Liver (tissue), 8 donors: ENCODE measurements at regions not wholly inside any gene's neighbourhood (a gene's known extent, or its start where the extent isn't known, plus 50 kb on each side); places are given as distances from the start of the nearest gene placed in this dataset.

Experiments
- DNase-seq: peaks from one replicate; pipeline ENCODE4 v3.0.0-alpha.2; 2017; ENCODE audit warnings: low spot score
- H3K27ac ChIP-seq, 2 donors: one replicate each; pipeline ENCODE4 v1.7.0; 2013; ENCODE audit warnings: inconsistent platforms in 2 of 2, low read length in 2 of 2, control low read depth in 1 of 2, low read depth in 1 of 2, mild to moderate bottlenecking in 1 of 2
- H3K27me3 ChIP-seq, 4 donors: one replicate each; pipeline versions ENCODE4 v1.6.1 to v1.7.0; 2013; ENCODE audit warnings: low read length in 3 of 4, inconsistent platforms in 1 of 4, mild to moderate bottlenecking in 1 of 4, moderate library complexity in 1 of 4; ENCODE audit not compliant: control insufficient read depth in 4 of 4, insufficient read depth in 4 of 4
- H3K36me3 ChIP-seq, 4 donors: one replicate each; pipeline versions ENCODE4 v1.6.1 to v1.7.0; 2013; ENCODE audit warnings: low read length in 3 of 4, mild to moderate bottlenecking in 3 of 4, low read depth in 1 of 4, moderate library complexity in 1 of 4; ENCODE audit not compliant: control insufficient read depth in 4 of 4, insufficient read depth in 3 of 4
- H3K4me1 ChIP-seq, 4 donors: one replicate each; pipeline versions ENCODE4 v1.6.1 to v1.7.0; 2013; ENCODE audit warnings: low read length in 3 of 4, mild to moderate bottlenecking in 3 of 4, moderate library complexity in 1 of 4; ENCODE audit not compliant: control insufficient read depth in 4 of 4, insufficient read depth in 4 of 4
- H3K4me3 ChIP-seq, 3 donors: one replicate each; pipeline versions ENCODE4 v1.6.1 to v1.7.0; 2013; ENCODE audit warnings: low read length in 3 of 3, control low read depth in 1 of 3, low read depth in 1 of 3, mild to moderate bottlenecking in 1 of 3
- H3K9ac ChIP-seq, 2 donors: one replicate each; pipeline ENCODE4 v1.7.0; 2013; ENCODE audit warnings: low read length in 2 of 2, mild to moderate bottlenecking in 2 of 2, moderate library complexity in 2 of 2, control low read depth in 1 of 2, low read depth in 1 of 2
- H3K9me3 ChIP-seq, 4 donors: one replicate each; pipeline versions ENCODE4 v1.6.1 to v1.7.0; 2013; ENCODE audit warnings: low read length in 3 of 4; ENCODE audit not compliant: control insufficient read depth in 4 of 4
- ATF3 ChIP-seq: IDR thresholded peaks from 2 replicates; pipeline ENCODE4 v1.6.1; 2016; ENCODE audit warnings: antibody characterized with exemption
- CTCF ChIP-seq: fragments of 150-350 bp; IDR thresholded peaks from 2 replicates; pipeline ENCODE4 v1.5.1; 2017; ENCODE audit warnings: improper control_type of control experiment, low read depth, low read length; ENCODE audit not compliant: missing input control
- EGR1 ChIP-seq, 2 donors: IDR thresholded peaks; 2 replicates each; pipeline ENCODE4 v1.6.1; 2016 to 2018; ENCODE audit warnings: antibody characterized with exemption in 2 of 2, low read depth in 2 of 2
- FOXA1 ChIP-seq: IDR thresholded peaks from 2 replicates; pipeline ENCODE4 v1.6.1; 2016; ENCODE audit warnings: antibody characterized with exemption
- FOXA2 ChIP-seq: IDR thresholded peaks from 2 replicates; pipeline ENCODE4 v1.6.1; 2016; ENCODE audit warnings: antibody characterized with exemption
- HNF4A ChIP-seq, 2 donors: conservative IDR thresholded peaks; 2 replicates each; pipeline ENCODE4 v1.6.1; 2016; ENCODE audit warnings: antibody characterized with exemption in 2 of 2, mild to moderate bottlenecking in 2 of 2
- JUND ChIP-seq, 2 donors: IDR thresholded peaks; 2 replicates each; pipeline ENCODE4 v1.6.1; 2016; ENCODE audit warnings: antibody characterized with exemption in 2 of 2
- RAD21 ChIP-seq, 2 donors: IDR thresholded peaks; 2 replicates each; pipeline ENCODE4 v1.6.1; 2016; ENCODE audit warnings: antibody characterized with exemption in 2 of 2, mild to moderate bottlenecking in 2 of 2
- REST ChIP-seq: IDR thresholded peaks from 2 replicates; pipeline ENCODE4 v1.6.1; 2016; ENCODE audit warnings: antibody characterized with exemption, mild to moderate bottlenecking
- RXRA ChIP-seq, 2 donors: IDR thresholded peaks; 2 replicates each; pipeline ENCODE4 v1.6.1; 2017 to 2018; ENCODE audit warnings: antibody characterized with exemption in 2 of 2, mild to moderate bottlenecking in 1 of 2
- TAF1 ChIP-seq: conservative IDR thresholded peaks from 2 replicates; pipeline ENCODE4 v1.6.1; 2016; ENCODE audit warnings: antibody characterized with exemption, mild to moderate bottlenecking
- YY1 ChIP-seq: IDR thresholded peaks from 2 replicates; pipeline ENCODE4 v1.6.1; 2016; ENCODE audit warnings: antibody characterized with exemption, mild to moderate bottlenecking
- ZBTB33 ChIP-seq: IDR thresholded peaks from 2 replicates; pipeline ENCODE4 v1.6.1; 2016; ENCODE audit warnings: antibody characterized with exemption
- WGBS: extraction: QIAGEN DNeasy Blood & Tissue Kit; methylation state at CpG from one replicate; pipeline ENCODE4 v1.1.7; 2013; 5-methylcytosine and 5-hydroxymethylcytosine counted together
- donor health status: healthy.
- donor health status: healthy.
- donor health status: healthy.
- donor health status: healthy.
- donor health status: healthy.

GRCh38 chr12:16949371-16949770 is 343.4 kb upstream of the LMO3 start:
- 60% methylated on average over 3 of the region's 3 CpGs for WGBS
- DNase-seq = no peak
- no peak overlapping the region for H3K9ac ChIP-seq
- peaks cover 0 to 2% (median 0%) of the 10 kb centered on the region in 4 donors for H3K27me3 ChIP-seq
- no peak overlapping the region for H3K27ac ChIP-seq
- H3K36me3 ChIP-seq = no peaks in the 10 kb centered on the region
- no peak overlapping the region for H3K4me3 ChIP-seq
- no peaks in the 10 kb centered on the region for H3K4me1 ChIP-seq
- TF ChIP-seq CTCF = no peak
- TF ChIP-seq ATF3 = no peak
- no peak for TF ChIP-seq RXRA (IDR thresholded peaks at IDR 0.05)
- no peak for TF ChIP-seq ZBTB33
- no peak for TF ChIP-seq FOXA1
- TF ChIP-seq RAD21 (IDR thresholded peaks at IDR 0.05) = no peak
- no peak for TF ChIP-seq YY1
- no peak for TF ChIP-seq EGR1 (IDR thresholded peaks at IDR 0.05; ENCODE audit: low read depth in 2 of 2)
- no peaks in the 10 kb centered on the region for H3K9me3 ChIP-seq

DNA sequence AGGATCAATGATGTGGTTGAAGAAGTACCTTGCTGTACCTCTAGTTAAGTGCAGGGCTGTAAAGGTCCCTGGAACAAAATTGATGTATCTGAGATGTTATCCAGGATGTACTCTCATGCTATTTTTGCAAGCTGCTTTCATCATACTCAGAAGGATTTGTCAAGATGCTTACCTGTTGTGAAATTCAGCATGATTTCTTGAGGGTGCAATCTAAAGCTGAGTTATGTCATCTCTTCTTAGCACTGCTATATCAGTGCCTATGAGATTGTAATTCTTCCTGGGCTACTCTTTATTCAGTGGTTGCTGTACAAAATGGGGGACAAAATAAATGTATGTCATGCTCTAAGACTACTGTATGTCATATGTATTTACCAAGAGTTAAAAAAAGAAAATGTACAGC is 340.7 kb upstream of the LMO3 start:
- no peak overlapping the region for H3K4me3 ChIP-seq
- no peaks in the 10 kb centered on the region for H3K4me1 ChIP-seq
- H3K9ac ChIP-seq = no peak overlapping the region
- DNase-seq = no peak
- H3K9me3 ChIP-seq = no peaks in the 10 kb centered on the region
- peaks cover 0 to 2% (median 0%) of the 10 kb centered on the region in 4 donors for H3K27me3 ChIP-seq
- H3K36me3 ChIP-seq = no peaks in the 10 kb centered on the region
- TF ChIP-seq HNF4A (conservative IDR thresholded peaks at IDR 0.05) = no peak
- TF ChIP-seq FOXA2 = no peak
- no peak for TF ChIP-seq TAF1
- no peak for TF ChIP-seq JUND (IDR thresholded peaks at IDR 0.05)
- no peak for TF ChIP-seq RAD21 (IDR thresholded peaks at IDR 0.05)
- TF ChIP-seq EGR1 (IDR thresholded peaks at IDR 0.05; ENCODE audit: low read depth in 2 of 2) = no peak
- TF ChIP-seq FOXA1 = no peak
- TF ChIP-seq ATF3 = no peak
- TF ChIP-seq REST = no peak
- TF ChIP-seq RXRA (IDR thresholded peaks at IDR 0.05) = no peak
- no peak overlapping the region for H3K27ac ChIP-seq
